Peyer's patch (tissue), 4 donors: ENCODE measurements at regions not wholly inside any gene's neighbourhood (a gene's known extent, or its start where the extent isn't known, plus 50 kb on each side); places are given as distances from the start of the nearest gene placed in this dataset.

Source experiments
- POLR2A ChIP-seq, 2 donors: fragments of 450-650 bp; IDR thresholded peaks; one replicate each; pipeline ENCODE4 v1.5.1; 2017; ENCODE audit warnings: antibody characterized with exemption in 2 of 2, mild to moderate bottlenecking in 2 of 2, moderate library complexity in 2 of 2
- TF ChIP-seq, protein P1 (sequence below), 6 experiments: fragments of 450-650 bp in 4 of 6; fragments of 200-600 bp in 2 of 6; sonication (generic) in 1 of 6; IDR thresholded peaks; one replicate each; pipeline ENCODE4 v1.5.1; 2017 to 2019; ENCODE audit warnings: antibody characterized with exemption in 6 of 6, mild to moderate bottlenecking in 3 of 6, moderate library complexity in 1 of 6

DNA sequence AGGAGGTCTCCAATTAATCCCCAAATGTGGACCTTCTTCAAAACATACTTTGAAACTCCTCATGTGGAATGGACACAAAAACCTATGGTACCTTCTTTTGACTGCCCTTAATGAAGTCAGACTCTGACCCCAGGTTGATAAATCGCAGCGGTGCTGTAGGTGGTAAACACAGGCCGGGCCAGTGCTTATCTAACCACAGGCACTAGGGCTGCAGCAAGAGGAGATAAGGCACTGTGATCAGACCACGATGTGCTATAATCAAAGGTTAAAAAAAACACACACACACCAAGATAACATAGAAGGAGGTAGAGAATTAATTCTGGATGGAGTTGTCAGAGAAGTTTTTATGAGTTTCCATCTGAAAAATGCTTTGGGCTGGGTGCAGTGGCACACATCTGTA lies 52.3 kb upstream of the SIPA1L2 start:
- no peak for TF ChIP-seq POLR2A (IDR thresholded peaks at IDR 0.05)
- TF ChIP-seq, protein P1, sequence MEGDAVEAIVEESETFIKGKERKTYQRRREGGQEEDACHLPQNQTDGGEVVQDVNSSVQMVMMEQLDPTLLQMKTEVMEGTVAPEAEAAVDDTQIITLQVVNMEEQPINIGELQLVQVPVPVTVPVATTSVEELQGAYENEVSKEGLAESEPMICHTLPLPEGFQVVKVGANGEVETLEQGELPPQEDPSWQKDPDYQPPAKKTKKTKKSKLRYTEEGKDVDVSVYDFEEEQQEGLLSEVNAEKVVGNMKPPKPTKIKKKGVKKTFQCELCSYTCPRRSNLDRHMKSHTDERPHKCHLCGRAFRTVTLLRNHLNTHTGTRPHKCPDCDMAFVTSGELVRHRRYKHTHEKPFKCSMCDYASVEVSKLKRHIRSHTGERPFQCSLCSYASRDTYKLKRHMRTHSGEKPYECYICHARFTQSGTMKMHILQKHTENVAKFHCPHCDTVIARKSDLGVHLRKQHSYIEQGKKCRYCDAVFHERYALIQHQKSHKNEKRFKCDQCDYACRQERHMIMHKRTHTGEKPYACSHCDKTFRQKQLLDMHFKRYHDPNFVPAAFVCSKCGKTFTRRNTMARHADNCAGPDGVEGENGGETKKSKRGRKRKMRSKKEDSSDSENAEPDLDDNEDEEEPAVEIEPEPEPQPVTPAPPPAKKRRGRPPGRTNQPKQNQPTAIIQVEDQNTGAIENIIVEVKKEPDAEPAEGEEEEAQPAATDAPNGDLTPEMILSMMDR (IDR thresholded peaks at IDR 0.05): peak in 1 of 6 experiments; percentile 9
